GM12892 (cell line): ENCODE measurements at regions not wholly inside any gene's neighbourhood (a gene's known extent, or its start where the extent isn't known, plus 50 kb on each side); places are given as distances from the start of the nearest gene placed in this dataset.
"Not testable (repeated sequence)": the region's sequence is repeated elsewhere in the genome, so short reads cannot be mapped to it uniquely, and the experiment has no call there.

Experiments used
- DNase-seq: peaks from one replicate; pipeline ENCODE4 v3.0.0; 2011; ENCODE audit not compliant: insufficient read length
- FAIRE-seq: peaks from 2 replicates; lab custom pipeline; 2011; peaks lifted over from hg19 to GRCh38; lab: Jason Lieb, UNC
- POLR2A ChIP-seq: IDR thresholded peaks from 2 replicates; pipeline ENCODE4 v1.6.1; 2011; ENCODE audit warnings: low read depth, low read length, control low read depth
- POLR2AphosphoS5 ChIP-seq: IDR thresholded peaks from 2 replicates; pipeline ENCODE4 v1.6.1; 2011; ENCODE audit warnings: low read depth, low read length, control low read depth
- TAF1 ChIP-seq: IDR thresholded peaks from 2 replicates; pipeline ENCODE4 v1.6.1; 2011; ENCODE audit warnings: low read depth, mild to moderate bottlenecking, control low read depth, low read length, borderline replicate concordance

- TF ChIP-seq POLR2AphosphoS5: no peak
- no peak for TF ChIP-seq POLR2A
- TF ChIP-seq TAF1: no peak
- FAIRE-seq: no peak
- no peak for DNase-seq
Observed at GRCh38 chr5:167406513-167406912, 884.9 kb upstream of the WWC1 start.

- FAIRE-seq: no peak
Observed at GRCh38 chr5:167412556-167412955, 878.9 kb upstream of the WWC1 start.

DNA sequence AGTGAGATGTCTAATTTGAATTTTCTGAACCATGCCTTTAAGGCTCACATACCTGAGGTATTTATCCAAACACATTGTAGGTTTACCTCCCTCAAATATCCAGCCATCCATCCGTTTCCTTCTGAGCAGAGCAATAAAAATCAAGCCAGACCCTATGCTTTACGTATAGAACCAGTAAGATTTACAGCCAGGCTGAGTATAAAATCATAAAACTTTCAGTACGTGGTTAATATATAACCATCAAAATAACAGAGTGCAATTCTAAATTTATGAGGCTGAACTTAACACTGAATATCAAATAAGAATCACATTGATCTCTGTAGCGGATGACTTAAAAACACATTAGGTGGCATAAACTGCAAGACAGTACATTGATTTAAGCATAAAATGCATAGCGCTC is 877.9 kb upstream of the WWC1 start:
- DNase-seq: no peak
- FAIRE-seq: no peak
- TF ChIP-seq POLR2AphosphoS5 (no peak), TAF1 (no peak), POLR2A (no peak)

More at GRCh38 chr5:167412556-167412955, 878.9 kb upstream of the WWC1 start:
- TF ChIP-seq POLR2A (no peak), TAF1 (no peak), POLR2AphosphoS5 (no peak)
- no peak for DNase-seq

GRCh38 chr5:167414611-167415010 is 876.8 kb upstream of the WWC1 start:
- no peak for DNase-seq
- no peak for TF ChIP-seq POLR2AphosphoS5
- no peak for TF ChIP-seq TAF1
- no peak for TF ChIP-seq POLR2A
- no peak for FAIRE-seq

DNA sequence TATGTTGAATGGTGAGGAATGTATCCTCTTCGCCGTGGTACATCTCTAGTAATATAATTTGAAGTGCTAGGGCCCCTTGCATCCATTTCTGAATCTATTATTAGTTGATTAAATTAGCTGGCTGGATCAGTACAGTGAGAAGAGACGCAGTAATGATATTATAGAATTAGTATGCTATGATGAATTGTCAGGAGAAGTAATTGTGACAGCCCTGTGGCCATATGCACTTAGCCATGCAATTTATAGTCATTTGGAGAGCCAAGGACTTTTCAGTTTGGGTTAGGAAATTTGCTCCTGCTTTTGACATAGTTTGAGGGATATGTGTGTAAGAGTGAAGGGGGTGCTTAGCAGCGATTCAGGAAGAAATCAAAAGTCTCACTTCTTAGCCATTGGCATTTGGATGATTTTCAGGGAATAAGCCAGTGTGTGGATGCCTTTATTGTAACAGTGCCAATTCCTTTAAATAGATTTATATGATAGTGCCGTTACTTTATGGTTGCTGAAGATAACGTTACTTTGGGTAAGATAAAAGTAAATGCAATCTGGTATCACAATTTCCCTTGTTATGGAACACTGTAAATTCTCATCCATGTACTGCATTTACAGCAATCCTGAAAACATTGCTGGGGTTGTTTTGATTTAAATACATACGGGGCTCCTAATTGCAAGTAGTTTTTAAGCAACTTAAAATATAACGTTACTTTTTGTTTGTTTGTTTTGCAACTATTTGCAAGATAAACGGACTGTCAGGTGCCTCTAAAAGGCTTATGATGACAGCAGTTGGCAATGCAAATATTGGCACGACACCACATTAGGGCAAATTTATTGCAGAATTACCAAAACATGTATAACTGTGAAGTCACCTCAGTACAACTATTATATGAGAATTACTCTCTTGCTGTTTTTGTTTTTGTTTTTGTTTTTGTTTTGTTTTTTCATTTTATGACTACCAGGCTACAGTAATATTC is 875.4 kb upstream of the WWC1 start:
- FAIRE-seq (no peak), DNase-seq (no peak)
- TF ChIP-seq TAF1: no peak
- no peak for TF ChIP-seq POLR2AphosphoS5
- TF ChIP-seq POLR2A: no peak

DNA sequence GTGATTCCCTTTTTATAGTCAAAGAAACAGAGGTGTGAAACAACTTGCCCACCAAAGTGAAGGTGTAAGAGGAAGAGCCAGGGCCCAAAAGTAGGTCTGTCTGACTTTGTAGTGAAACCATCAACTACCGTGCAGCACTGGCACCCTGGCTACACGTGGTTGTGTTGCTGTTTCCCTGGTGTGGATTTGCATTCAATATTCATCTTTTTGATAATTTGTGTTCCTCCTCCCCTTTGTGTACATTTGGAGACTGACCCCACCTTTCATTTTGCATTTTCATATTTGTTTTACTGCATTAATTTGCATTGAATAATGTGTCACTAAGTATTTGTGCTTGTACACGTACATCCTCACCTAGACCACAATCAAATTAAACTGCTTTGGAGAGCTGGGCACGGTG is 873.8 kb upstream of the WWC1 start:
- no peak for FAIRE-seq
- no peak for DNase-seq
- TF ChIP-seq POLR2AphosphoS5 (no peak), TAF1 (no peak), POLR2A (no peak)

DNA sequence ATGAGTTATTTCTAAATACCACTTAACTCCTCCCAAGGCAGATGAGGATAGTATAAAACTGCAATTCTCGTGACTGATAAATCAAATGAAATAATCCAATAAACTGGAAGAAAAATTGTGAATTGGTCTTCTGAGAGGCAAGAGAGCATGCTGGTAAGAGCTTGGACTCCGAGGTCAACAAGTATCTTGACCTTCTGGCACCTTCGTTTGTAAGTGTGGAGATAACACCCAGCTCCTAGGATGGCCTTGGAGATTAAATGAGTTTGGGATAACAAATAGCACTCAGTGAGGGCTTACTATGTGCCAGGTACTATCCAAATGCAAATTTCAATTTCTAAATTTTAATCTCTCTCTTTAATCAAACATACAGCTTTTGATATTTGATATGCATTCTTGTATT is 866.3 kb upstream of the WWC1 start:
- no peak for DNase-seq
- TF ChIP-seq POLR2A: no peak
- TF ChIP-seq TAF1: no peak
- no peak for TF ChIP-seq POLR2AphosphoS5
- FAIRE-seq: no peak

- FAIRE-seq (no peak), DNase-seq (no peak)
- no peak for TF ChIP-seq TAF1
- TF ChIP-seq POLR2A: no peak
- TF ChIP-seq POLR2AphosphoS5: no peak
Observed at GRCh38 chr5:167426501-167426900, 864.9 kb upstream of the WWC1 start.

GRCh38 chr5:167427641-167428040 is 863.8 kb upstream of the WWC1 start:
- FAIRE-seq, DNase-seq: not testable (repeated sequence)

- no peak for FAIRE-seq
- no peak for DNase-seq
- no peak for TF ChIP-seq TAF1
- TF ChIP-seq POLR2AphosphoS5: no peak
- TF ChIP-seq POLR2A: no peak
Observed at GRCh38 chr5:167440846-167441245, 850.6 kb upstream of the WWC1 start.

- TF ChIP-seq POLR2A (no peak), POLR2AphosphoS5 (no peak), TAF1 (no peak)
- FAIRE-seq: no peak
- no peak for DNase-seq
Observed at GRCh38 chr5:167442922-167443321, 848.5 kb upstream of the WWC1 start.

DNA sequence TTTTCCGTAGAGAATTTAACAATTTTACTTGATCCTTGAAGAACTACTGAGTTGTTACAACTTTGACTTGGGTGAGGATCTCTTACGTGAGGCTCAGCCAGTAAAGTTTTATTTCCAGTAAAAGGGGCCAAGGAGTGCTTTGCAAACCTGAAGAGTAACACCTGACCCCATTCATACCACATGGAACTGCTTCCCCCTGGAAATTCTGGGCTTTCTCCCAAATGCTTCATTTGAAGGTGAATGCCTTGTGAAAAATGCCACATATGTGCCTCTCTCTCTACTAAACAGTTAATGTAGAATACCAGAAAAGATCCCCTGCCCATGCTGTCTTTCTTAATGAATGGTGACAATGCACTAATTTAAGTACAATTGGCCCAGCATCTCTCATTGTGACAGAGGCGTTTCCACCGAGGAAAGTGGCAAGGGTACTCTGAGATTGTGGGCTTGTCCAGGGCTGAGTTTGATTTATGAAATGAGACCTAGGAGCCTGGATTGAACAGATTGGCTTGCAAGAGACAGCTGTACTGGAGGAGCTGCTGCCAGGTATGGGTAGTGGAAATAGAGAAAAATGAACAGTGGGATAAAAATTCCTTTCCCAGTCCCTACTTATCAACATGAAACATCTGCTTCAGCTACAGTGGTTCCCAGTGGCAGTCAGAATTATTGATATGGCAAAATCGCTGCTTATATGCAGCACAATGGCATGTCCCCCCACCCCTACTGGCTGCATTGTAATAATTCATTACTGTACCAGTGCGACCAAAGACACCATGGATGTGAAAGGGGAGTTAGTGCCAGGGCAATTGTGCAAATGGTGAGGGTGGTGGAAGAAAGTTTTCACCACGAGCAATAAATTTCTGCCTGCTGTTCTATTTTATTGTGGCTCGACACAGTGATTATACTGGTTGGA is 843.7 kb upstream of the WWC1 start:
- FAIRE-seq: no peak
- no peak for DNase-seq
- TF ChIP-seq POLR2AphosphoS5 (no peak), POLR2A (no peak), TAF1 (no peak)
